ENCODE measurements at regions not wholly inside any gene's neighbourhood (a gene's known extent, or its start where the extent isn't known, plus 50 kb on each side); places are given as distances from the start of the nearest gene placed in this dataset.

DNA sequence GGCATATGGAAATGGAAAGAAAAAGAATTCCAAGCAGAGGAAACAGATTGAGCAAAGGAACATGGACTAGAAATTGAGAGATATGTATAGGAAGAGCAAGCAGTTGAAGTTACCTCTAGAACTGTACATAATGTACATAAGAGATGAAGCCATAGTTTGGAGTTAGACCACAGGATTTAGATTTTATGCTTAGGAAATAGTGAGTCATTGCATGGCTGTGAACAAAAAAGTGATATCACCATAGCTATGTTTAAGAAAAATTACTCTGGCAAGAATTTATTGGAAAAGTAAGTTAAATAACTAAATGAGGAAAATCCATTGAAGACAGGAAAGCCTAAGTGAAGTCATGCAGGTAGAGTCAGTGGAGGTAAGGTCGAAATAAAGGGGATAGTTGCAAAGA is 99.4 kb upstream of the GALNT5 start:
- Histone ChIP-seq H3K9ac (ENCODE audit: control insufficient read depth, insufficient read depth, low read length) (no peak overlapping the region), H3K27me3 (replicated peaks in 1 of 2; ENCODE audit: control insufficient read depth in 2 of 2, insufficient read depth in 2 of 2, low read length in 1 of 2) (no peaks in the 10 kb centered on the region; a peak in 2 of 4 replicates), H2AFZ (ENCODE audit: control insufficient read depth, low read depth, low read length) (no peak overlapping the region), H3K79me2 (ENCODE audit: control insufficient read depth, insufficient read depth, low read length) (no peaks in the 10 kb centered on the region), H4K20me1 (ENCODE audit: control insufficient read depth, insufficient read depth) (no peaks in the 10 kb centered on the region), H3K4me1 (ENCODE audit: control insufficient read depth, insufficient read depth, low read length) (no peaks in the 10 kb centered on the region), H3K4me3 (no peak overlapping the region), H3K9me3 (replicated peaks; ENCODE audit: control insufficient read depth, insufficient read depth, low read length) (no peaks in the 10 kb centered on the region), H3K4me2 (ENCODE audit: control insufficient read depth, insufficient read depth) (no peak overlapping the region), H3K27ac (ENCODE audit: control insufficient read depth, insufficient read depth) (no peak overlapping the region), H3K36me3 (ENCODE audit: control insufficient read depth in 2 of 2, insufficient read depth in 2 of 2, low read length in 1 of 2) (no peaks in the 10 kb centered on the region)
- ChIA-PET POLR2A (no interaction called here), RAD21 (ENCODE audit: unreplicated experiment) (interaction anchor here (0.8 kb wide), 1 partner anchor 22 kb away, joined by 3 read pairs; no protein-coding TSS in a partner anchor), SMC1A (ENCODE audit: uncharacterized antibody, unreplicated experiment) (interaction anchor here (0.7 kb wide), 1 partner anchor 1810 kb away, joined by 3 read pairs; no protein-coding TSS in a partner anchor), CTCF (no interaction called here)
- BruUV-seq (replicated peaks), result no TSS peak
- WGBS (ENCODE audit: insufficient coverage, insufficient replicate concordance, low lambda C conversion rate, missing lambda C conversion rate), result 0% methylated on average over 1 of the region's 1 CpG
- ATAC-seq, result no peak
- DNase-seq (ENCODE audit: low read depth, low spot score), result no peak
- FAIRE-seq, result no peak
- TF ChIP-seq EED (IDR thresholded peaks at IDR 0.05; ENCODE audit: low read depth) (no peak), LARP7 (IDR thresholded peaks at IDR 0.05) (no peak), JUND (IDR thresholded peaks at IDR 0.05; ENCODE audit: low read depth, low read length) (no peak), MXI1 (IDR thresholded peaks at IDR 0.05; ENCODE audit: low read depth, low read length) (no peak), CREB1 (IDR thresholded peaks at IDR 0.05; ENCODE audit: low read depth) (no peak), SRF (IDR thresholded peaks at IDR 0.05; ENCODE audit: low read depth in 2 of 2, low read length in 2 of 2) (no peak), SMAD1 (IDR thresholded peaks at IDR 0.05; ENCODE audit: low read depth, partially characterized antibody) (no peak), CBX3 (IDR thresholded peaks at IDR 0.05; ENCODE audit: borderline replicate concordance, low read depth) (no peak), SUZ12 (IDR thresholded peaks at IDR 0.05; ENCODE audit: unreplicated experiment) (no peak), BCLAF1 (IDR thresholded peaks at IDR 0.05) (no peak), RB1 (IDR thresholded peaks at IDR 0.05; ENCODE audit: borderline replicate concordance) (no peak), ATF3 (IDR thresholded peaks at IDR 0.05; ENCODE audit: borderline replicate concordance, extremely low read depth, low read depth, low read length) (no peak), MAX (IDR thresholded peaks at IDR 0.05; ENCODE audit: low read depth, low read length) (no peak), SMARCA5 (IDR thresholded peaks at IDR 0.05) (no peak), POU2F2 (IDR thresholded peaks at IDR 0.05; ENCODE audit: borderline replicate concordance, low read depth, low read length) (no peak), ZNF622 (IDR thresholded peaks at IDR 0.05) (no peak)
- TF ChIP-seq, protein P1, sequence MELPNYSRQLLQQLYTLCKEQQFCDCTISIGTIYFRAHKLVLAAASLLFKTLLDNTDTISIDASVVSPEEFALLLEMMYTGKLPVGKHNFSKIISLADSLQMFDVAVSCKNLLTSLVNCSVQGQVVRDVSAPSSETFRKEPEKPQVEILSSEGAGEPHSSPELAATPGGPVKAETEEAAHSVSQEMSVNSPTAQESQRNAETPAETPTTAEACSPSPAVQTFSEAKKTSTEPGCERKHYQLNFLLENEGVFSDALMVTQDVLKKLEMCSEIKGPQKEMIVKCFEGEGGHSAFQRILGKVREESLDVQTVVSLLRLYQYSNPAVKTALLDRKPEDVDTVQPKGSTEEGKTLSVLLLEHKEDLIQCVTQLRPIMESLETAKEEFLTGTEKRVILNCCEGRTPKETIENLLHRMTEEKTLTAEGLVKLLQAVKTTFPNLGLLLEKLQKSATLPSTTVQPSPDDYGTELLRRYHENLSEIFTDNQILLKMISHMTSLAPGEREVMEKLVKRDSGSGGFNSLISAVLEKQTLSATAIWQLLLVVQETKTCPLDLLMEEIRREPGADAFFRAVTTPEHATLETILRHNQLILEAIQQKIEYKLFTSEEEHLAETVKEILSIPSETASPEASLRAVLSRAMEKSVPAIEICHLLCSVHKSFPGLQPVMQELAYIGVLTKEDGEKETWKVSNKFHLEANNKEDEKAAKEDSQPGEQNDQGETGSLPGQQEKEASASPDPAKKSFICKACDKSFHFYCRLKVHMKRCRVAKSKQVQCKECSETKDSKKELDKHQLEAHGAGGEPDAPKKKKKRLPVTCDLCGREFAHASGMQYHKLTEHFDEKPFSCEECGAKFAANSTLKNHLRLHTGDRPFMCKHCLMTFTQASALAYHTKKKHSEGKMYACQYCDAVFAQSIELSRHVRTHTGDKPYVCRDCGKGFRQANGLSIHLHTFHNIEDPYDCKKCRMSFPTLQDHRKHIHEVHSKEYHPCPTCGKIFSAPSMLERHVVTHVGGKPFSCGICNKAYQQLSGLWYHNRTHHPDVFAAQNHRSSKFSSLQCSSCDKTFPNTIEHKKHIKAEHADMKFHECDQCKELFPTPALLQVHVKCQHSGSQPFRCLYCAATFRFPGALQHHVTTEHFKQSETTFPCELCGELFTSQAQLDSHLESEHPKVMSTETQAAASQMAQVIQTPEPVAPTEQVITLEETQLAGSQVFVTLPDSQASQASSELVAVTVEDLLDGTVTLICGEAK (IDR thresholded peaks at IDR 0.05; ENCODE audit: borderline replicate concordance), result no peak
- in situ Hi-C loops (cut with MboI), result no loop called here
- intact Hi-C loops (cut with micrococcal nuclease; ENCODE audit: unreplicated experiment), result loop anchor here (10.0 kb wide), 1 partner anchor 317 kb away; no protein-coding TSS in a partner anchor
